Stimulated activated CD4-positive, alpha-beta T cell treated with anti-CD3 and anti-CD28 coated beads, TNF-alpha, amount 100 ng/mL, for 4 hours (primary cell): ENCODE measurements at regions not wholly inside any gene's neighbourhood (a gene's known extent, or its start where the extent isn't known, plus 50 kb on each side); places are given as distances from the start of the nearest gene placed in this dataset.
"Not testable (repeated sequence)": the region's sequence is repeated elsewhere in the genome, so short reads cannot be mapped to it uniquely, and the experiment has no call there.

Source experiments
- DNase-seq, 3 experiments: peaks; one replicate each; pipeline ENCODE4 v3.0.0-alpha.2; 2020; ENCODE audit warnings: low read depth in 3 of 3

DNA sequence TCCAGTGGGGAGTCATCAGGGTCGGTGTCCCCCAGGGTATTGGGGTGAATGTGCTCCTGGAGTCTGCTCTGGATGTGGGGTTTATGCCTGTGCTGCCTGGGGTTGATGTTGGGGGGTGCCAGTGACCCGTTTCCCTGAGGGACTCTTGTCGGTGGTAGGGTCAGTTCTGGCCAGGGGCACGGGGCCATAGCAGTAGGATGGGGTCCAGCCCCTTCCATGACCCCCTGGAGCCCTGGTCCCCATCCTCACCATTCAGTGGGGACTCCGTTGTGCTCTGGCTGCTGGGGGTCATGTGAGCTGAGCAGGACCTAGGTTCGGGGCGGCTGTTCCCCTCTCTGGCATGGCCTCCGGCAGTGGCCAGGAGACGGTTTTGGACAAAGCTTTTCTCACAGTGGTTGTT is 530.8 kb downstream of the GOLGA6L6 start:
- DNase-seq = not testable (repeated sequence)

DNA sequence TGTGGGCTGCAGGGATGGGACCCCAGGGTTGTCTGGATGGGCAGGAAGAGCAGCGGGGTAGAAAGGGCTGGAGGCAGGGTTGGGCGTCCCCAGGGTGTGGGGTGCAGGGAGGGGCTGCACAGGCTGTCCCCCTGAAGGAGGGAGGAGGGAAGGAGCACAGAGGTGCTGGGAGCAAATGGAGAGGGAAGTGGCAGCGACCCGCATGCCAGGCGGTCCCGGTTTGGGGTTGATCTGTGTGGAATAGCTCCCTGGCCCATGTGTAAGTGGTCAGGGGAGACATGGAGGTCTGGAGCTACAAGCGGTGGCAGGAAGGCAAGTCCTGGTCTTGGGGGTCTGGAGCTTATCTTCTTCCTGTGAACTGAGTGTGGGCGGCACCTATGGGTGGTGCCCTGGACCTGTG is 532.0 kb downstream of the GOLGA6L6 start:
- not testable (repeated sequence) for DNase-seq

GRCh38 chr15:20007338-20007737 is 534.3 kb downstream of the GOLGA6L6 start:
- not testable (repeated sequence) for DNase-seq

- DNase-seq = not testable (repeated sequence)
These were observed 538.1 kb downstream of the GOLGA6L6 start for GRCh38 chr15:20003471-20003870.

GRCh38 chr15:20002560-20002959 is 539.0 kb downstream of the GOLGA6L6 start:
- not testable (repeated sequence) for DNase-seq

- not testable (repeated sequence) for DNase-seq
These were observed 544.9 kb downstream of the GOLGA6L6 start for GRCh38 chr15:19996574-19997194.

DNA sequence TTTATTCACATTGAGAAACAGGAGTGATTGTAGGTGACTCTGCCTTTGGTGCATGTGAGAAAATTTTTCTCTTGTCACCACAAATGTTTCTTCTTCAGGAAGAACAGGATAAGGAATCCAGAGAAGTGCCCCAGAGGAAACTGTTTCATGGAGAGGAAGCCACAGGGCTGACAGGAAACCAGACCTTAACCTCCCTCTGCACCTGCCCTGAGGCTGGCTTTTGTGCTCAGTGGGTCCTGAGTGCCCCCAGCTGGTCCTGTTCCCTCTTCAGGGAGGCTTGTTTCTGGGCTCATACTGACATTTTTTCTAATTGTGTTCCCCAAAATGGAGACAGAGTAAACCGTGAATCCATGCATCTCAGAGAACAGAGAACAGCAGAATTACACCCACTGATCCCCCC is 546.3 kb downstream of the GOLGA6L6 start:
- not testable (repeated sequence) for DNase-seq

DNA sequence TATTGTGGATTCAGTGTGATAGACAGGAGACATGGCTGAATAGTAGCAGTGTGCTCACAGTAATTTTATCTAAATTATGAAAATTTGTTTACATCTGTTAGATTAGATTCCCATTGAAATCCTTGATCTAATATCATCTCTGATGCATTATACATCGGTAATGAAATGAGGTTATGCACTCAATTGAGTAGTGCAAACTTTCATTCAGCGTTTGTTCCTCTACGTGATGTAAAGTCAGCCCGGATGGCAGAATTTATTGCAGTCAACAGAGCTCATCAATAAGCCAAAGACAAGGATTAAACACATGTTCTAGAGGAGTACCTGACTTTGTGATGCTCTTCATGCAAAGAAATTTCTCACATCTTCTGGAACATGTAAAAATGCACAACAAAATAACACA is 549.2 kb downstream of the GOLGA6L6 start:
- DNase-seq = no peak

- no peak for DNase-seq
These were observed 553.4 kb downstream of the GOLGA6L6 start for GRCh38 chr15:19988094-19988660.

DNA sequence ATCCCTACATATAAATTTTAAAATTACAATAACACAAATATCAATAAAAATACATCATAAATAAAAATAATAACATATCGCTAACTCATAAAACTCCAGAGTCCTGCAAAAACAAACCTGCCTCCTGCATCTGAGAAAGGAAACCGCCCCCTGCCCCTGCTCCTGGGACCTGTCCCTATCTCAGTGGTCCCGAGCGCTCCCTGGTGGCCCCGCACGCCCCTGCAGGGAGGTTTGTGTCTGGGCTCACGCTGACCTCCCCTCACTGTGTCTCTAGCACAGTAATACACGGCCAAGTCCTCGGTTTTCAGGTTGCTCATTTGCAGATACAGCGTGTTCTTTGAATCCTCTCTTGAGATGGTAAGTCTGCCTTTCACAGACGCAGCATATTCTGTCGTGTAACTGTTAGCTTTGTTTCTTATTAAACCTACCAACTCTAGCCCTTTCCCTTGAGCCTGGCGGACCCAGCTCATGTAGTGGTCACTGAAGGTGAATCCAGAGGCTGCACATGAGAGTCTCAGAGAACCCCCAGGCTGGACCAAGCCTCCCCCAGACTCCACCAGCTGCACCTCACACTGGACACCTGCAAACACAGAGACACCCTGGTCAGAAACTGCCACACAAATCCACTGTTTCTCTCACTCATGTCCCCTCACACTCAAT is 554.1 kb downstream of the GOLGA6L6 start:
- no peak for DNase-seq

DNA sequence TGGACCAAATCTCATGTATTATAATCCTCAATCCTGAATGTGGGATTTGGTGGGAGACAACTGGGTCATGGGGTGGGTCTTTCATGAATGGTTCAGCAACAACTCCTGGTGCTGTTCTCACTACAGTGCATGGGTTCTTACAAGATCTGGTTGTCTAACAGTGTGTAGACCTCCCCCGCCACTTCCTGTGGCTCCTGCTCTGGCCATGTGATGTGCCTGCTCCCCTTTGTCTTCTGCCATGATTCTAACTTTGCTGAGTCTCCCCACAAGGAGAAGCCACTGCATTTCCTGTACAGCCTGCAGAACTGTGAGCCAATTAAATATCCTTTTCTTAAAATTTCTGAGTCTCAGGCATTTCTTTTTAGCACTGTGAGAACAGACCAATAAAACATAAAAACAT is 557.5 kb downstream of the GOLGA6L6 start:
- DNase-seq = no peak

DNA sequence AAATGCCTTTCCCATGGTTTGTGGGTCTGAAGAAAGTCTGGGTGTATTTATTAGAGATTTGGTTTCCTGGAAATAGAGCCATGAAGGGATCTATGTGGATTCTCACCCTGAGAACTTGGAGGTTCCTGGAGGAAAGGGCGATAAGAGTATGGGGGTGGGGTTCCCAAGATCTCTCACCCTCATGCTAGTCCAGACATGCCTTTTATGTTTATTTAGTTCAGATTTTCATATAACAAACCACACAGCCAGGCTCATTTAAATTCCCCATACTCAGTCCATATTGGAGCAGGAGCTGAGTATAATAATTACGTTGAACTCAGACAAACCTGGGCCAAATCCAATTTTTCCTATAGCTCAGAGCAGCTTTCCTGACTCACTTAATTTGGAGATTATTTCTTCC is 566.6 kb downstream of the GOLGA6L6 start:
- DNase-seq = no peak

DNA sequence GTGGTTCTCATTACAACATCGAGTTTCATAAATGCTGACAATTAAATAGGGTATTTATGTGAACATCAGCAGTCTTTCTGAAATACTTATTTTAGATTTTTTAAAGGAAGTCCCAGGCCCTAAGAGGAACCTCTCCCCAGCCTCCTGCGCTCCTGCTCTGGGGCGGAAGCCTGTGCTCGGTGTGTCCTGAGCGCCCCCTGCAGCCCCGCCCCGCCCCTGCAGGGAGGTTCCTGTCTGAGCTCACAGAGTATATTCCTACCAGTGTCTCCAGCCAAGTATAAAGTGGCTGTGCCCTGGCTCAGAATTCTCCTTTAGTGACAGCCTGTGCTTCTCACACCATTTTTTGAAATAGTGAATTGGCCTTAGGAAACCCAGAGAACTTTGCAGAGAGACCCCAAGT is 567.9 kb downstream of the GOLGA6L6 start:
- DNase-seq = no peak

DNA sequence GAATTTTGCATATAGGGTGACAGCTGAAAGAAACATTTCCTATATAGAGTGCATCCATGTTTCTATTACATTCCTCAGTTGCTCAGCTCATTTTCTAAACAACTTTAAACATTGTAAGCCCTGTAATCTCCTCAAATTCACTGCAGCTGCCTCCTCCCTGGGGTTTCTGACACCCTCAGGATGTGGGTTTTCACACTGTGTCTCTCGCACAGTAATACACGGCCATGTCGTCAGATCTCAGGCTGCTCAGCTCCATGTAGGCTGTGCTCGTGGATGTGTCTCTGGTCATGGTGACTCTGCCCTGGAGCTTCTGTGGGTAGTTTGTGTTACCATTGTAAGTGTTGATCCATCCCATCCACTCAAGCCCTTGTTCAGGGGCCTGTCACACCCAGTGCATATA is 569.0 kb downstream of the GOLGA6L6 start:
- not testable (repeated sequence) for DNase-seq

GRCh38 chr15:19965574-19965973 is 576.0 kb downstream of the GOLGA6L6 start:
- not testable (repeated sequence) for DNase-seq

GRCh38 chr15:19964480-19964879 is 577.1 kb downstream of the GOLGA6L6 start:
- not testable (repeated sequence) for DNase-seq

GRCh38 chr15:19956124-19956796 is 585.3 kb downstream of the GOLGA6L6 start:
- DNase-seq = no peak

DNA sequence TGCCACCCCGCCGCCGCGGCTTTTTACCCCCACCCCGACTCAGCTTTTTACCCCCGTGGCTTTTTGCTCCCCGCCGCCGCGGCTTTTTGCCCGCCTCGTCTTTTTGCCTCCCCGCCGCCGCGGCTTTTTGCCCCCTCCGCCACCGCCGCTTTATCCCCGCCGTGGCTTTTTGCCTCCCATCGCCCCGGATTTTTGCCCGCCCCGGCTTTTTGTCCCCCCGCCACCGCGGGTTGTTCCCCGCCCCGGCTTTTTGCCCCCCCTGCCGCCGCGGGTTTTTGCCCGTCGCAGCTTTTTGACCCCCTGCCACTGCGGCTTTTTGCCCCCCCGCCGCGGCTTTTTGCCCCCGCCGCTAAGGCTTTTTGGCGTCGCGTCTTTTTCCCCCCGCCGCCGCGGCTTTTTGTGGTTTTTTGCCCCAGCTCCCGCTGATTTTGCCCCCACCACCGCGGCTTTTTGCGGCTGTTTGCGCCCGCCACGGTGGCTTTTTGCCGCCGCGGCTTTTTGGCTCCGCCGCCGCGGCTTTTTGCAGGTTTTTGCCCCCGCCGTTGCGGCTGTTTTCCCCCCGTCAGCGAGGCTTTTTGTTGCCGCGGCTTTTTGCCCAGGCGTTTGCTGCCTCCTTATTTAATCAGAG is 597.2 kb downstream of the GOLGA6L6 start:
- DNase-seq = no peak

DNA sequence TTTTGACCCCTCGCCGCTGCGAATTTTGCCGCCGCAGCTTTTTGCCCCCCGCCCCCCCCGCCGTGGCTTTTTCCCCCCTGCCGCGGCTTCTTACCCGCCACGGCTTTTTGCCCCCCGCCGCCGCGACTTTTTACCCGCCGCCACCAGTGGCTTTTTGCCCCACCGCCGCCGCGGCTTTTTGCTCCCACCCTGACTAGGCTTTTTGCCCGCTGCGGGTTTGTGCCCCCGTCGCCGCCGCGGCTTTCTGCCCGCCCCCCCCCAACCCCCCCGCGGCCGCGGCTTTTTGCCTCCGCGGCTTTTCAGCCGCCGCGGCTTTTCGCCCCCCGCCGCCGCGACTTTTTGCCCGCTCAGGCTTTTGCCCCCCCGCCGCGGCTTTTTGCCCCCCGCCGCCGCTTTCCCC is 598.1 kb downstream of the GOLGA6L6 start:
- DNase-seq = no peak

DNA sequence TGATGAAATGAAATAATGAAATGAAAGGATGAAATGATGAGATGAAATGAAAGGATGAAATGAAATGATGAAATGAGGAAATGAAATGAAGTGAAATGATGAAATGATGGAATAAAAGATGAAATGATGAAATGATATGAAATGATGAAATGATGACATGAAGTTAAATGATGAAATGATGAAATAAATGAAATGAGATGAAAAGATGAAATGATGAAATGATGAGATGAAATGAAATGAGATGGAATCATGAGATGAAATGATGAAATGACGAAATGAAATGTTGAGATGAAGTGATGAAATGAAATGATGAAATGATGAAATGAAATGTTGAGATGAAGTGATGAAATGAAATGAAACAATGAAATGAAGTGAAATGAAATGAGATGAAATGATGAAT is 638.3 kb downstream of the GOLGA6L6 start:
- not testable (repeated sequence) for DNase-seq

GRCh38 chr15:19902388-19902787 is 639.2 kb downstream of the GOLGA6L6 start:
- not testable (repeated sequence) for DNase-seq

DNA sequence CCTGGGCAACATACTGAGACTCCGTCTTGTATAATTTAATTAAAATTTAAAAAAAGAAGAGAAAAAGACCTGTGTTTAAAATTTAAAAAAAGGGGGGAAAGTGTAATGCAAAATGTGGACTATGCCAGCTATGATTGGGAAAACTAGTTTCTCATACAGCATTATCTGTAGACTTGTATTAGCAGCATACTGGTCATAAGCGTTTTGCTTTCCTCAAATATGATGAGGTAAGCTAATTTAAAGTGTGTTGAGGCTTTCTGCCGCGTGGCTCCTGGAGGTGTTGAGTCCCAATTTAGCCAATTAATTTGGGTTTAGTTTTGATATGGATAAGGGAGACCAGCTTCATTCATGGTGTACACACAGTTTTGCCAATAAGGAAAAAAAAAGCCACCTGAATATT is 640.2 kb downstream of the GOLGA6L6 start:
- DNase-seq = not testable (repeated sequence)
